ENCODE measurements at regions not wholly inside any gene's neighbourhood (a gene's known extent, or its start where the extent isn't known, plus 50 kb on each side); places are given as distances from the start of the nearest gene placed in this dataset.
"Not testable (repeated sequence)": the region's sequence is repeated elsewhere in the genome, so short reads cannot be mapped to it uniquely, and the experiment has no call there.

DNA sequence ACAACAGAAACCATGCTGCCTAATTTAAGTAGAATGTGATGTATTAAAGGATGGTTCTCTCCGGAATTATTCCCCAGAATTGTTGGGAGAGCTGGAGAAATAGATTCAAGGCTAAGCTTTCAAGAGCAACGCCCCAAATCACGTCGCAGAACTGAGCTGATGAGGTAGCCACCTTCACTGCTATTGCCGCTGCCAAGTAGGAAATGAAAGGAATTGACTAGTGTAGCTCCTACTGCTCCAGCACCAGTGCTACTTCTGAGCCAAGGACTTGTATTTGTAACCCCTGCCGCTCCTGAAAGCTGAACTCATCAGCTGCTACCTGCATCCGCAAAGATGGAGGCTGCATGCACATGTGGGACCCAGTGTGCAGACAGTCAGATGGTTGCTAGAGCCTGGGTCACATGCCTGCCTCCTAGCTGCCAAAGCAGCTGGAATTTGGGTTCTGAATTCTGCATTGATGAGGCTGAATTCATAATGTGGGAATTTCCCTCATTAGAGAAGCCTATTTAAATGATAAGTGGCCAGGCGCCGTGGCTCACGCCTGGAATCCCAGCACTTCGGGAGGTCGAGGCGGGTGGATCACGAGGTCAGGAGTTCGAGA lies 173.9 kb downstream of the PDGFRA start:
- DNase-seq: no peak
- TF ChIP-seq, protein P1, sequence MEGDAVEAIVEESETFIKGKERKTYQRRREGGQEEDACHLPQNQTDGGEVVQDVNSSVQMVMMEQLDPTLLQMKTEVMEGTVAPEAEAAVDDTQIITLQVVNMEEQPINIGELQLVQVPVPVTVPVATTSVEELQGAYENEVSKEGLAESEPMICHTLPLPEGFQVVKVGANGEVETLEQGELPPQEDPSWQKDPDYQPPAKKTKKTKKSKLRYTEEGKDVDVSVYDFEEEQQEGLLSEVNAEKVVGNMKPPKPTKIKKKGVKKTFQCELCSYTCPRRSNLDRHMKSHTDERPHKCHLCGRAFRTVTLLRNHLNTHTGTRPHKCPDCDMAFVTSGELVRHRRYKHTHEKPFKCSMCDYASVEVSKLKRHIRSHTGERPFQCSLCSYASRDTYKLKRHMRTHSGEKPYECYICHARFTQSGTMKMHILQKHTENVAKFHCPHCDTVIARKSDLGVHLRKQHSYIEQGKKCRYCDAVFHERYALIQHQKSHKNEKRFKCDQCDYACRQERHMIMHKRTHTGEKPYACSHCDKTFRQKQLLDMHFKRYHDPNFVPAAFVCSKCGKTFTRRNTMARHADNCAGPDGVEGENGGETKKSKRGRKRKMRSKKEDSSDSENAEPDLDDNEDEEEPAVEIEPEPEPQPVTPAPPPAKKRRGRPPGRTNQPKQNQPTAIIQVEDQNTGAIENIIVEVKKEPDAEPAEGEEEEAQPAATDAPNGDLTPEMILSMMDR (IDR thresholded peaks at IDR 0.05): no peak
- Histone ChIP-seq H3K36me3 (no peaks in the 10 kb centered on the region), H3K27me3 (no peaks in the 10 kb centered on the region), H3K4me1 (no peaks in the 10 kb centered on the region), H3K9me3 (no peaks in the 10 kb centered on the region), H3K27ac (no peak overlapping the region), H3K4me3 (no peak overlapping the region)
- intact Hi-C loops (cut with DNase I; ENCODE audit: low total_unique reads): no loop called here

DNA sequence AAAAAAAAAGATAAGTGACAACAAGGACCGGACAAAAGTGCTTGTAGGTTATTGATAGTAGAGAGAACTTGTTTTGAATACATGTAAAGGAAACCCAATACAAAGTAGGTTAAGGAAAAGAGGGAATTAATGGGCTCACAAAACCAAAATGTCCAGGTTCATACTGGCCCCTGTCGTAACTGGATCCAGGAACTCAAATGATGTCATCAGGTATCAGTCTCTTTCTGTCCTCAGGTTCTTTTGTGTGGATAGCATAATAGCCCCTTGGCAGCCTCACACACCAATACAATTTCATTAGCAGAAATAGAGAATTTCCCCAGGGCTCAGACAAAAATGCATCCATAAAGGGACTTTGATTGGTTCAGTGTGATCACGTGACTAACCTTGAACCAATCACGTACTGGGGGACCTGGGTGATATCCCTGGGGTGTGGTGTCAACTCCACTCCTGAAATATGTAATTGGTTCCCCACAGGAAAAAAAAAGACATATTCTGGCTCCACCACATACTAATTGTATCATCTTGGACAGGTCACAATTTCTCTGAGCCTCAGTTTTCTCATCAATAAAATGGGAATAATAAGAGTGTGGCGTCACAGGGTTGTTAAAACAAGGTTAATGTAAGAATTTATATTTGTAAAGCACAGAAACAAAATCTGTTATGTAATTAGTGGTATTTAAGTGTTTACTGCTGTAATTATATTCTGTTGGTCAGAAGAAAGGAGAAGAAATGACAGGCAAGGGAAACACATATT lies 174.8 kb downstream of the PDGFRA start:
- H3K27me3 ChIP-seq: no peaks in the 10 kb centered on the region
- TF ChIP-seq POLR2A (IDR thresholded peaks at IDR 0.05): no peak
- TF ChIP-seq, protein P1 (IDR thresholded peaks at IDR 0.05): no peak

DNA sequence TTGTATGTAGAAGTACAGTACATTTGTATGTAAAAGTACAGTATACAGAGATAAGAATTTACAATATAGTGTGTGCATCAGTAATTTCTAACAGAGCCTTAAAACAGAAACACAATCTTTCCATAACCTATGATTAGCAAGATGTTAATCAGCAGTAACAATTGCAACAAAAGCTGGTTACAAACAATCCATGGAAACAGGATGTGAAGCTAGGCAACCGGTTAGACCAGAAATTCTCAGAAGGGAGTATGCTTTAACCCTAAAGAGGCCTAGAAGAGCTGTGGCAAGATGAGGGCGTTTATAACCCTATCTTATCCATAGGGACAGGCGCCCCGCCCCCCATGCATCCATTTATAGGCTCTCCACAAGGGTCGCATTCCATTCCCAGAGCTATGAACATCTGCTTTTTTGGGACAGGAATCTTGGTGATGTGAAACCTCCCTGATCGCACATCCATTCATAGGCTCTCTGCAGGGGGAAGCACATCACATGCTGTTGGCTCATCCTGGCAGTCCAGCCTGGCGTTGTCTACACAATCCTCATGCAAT lies 180.3 kb downstream of the PDGFRA start:
- H3K9me3 ChIP-seq; intact Hi-C loops (cut with DNase I; ENCODE audit: low total_unique reads); H3K36me3 ChIP-seq; H3K27me3 ChIP-seq; DNase-seq; H3K4me3 ChIP-seq; H3K4me1 ChIP-seq; H3K27ac ChIP-seq: not testable (repeated sequence)

More for the DNA sequence above, 174.8 kb downstream of the PDGFRA start:
- Histone ChIP-seq H3K4me1 (no peaks in the 10 kb centered on the region), H3K36me3 (no peaks in the 10 kb centered on the region), H3K9me3 (no peaks in the 10 kb centered on the region), H3K4me3 (no peak overlapping the region), H3K27ac (no peak overlapping the region)
- intact Hi-C loops (cut with DNase I; ENCODE audit: low total_unique reads): no loop called here
- DNase-seq: no peak

DNA sequence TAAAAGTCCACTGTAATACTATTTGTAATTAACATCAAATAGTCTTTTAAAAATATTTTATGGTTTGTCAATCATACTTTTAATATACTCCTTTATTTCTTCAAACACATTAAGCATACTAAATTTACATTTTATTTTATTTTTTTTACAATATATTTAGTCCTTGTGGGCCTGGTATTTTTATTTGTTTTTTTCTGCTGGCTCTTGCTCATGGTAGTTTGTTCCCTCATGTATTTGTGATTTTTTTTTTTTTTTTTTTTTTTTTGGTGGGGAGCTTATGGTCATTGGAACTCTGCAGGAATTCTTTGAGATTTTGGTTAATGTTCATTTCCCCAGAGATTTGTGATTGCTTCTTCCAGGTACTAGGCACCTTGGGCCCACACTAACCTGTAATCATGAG lies 185.5 kb downstream of the PDGFRA start:
- Histone ChIP-seq H3K9me3 (no peaks in the 10 kb centered on the region), H3K4me1 (no peaks in the 10 kb centered on the region), H3K27me3 (no peaks in the 10 kb centered on the region), H3K27ac (no peak overlapping the region), H3K36me3 (no peaks in the 10 kb centered on the region), H3K4me3 (no peak overlapping the region)
- intact Hi-C loops (cut with DNase I; ENCODE audit: low total_unique reads): no loop called here
- no peak for TF ChIP-seq POLR2A (IDR thresholded peaks at IDR 0.05)
- TF ChIP-seq, protein P1 (IDR thresholded peaks at IDR 0.05): no peak
- DNase-seq: no peak

DNA sequence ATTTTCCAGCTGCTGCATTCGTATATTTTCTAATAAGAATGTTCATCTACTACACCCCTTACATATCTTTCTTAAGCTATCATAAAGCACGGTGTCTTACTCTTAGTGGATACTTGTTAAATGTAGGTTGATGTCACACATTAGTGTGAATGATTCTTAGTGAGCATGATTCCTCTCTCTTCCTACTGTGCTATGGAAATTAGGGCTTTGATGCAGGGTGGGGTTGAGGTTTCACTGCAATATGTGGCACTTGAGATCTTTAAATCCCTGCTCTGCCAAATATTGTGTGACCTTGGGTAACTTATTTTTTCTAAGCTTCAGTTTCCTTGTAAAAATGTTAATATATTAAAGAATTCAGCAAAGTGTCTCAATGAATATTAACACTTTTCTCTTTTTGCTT lies 188.4 kb downstream of the PDGFRA start:
- no peak overlapping the region for H3K27ac ChIP-seq
- no peaks in the 10 kb centered on the region for H3K9me3 ChIP-seq
- no peaks in the 10 kb centered on the region for H3K36me3 ChIP-seq
- intact Hi-C loops (cut with DNase I; ENCODE audit: low total_unique reads): no loop called here
- no peak for DNase-seq
- no peak overlapping the region for H3K4me3 ChIP-seq
- no peak for TF ChIP-seq POLR2A (IDR thresholded peaks at IDR 0.05)
- TF ChIP-seq, protein P1 (IDR thresholded peaks at IDR 0.05): no peak
- no peaks in the 10 kb centered on the region for H3K27me3 ChIP-seq
- no peaks in the 10 kb centered on the region for H3K4me1 ChIP-seq
